ENCODE measurements at regions not wholly inside any gene's neighbourhood (a gene's known extent, or its start where the extent isn't known, plus 50 kb on each side); places are given as distances from the start of the nearest gene placed in this dataset.
A peak's percentile ranks its signal among the peaks of the same experiment; 100 is the strongest.

GRCh38 chr13:80481588-80481987 lies 140.7 kb upstream of the SPRY2 start:
- no peak overlapping the region for H3K4me3 ChIP-seq (ENCODE audit: low read length)

GRCh38 chr13:80477661-80478443 lies 136.9 kb upstream of the SPRY2 start:
- Histone ChIP-seq H3K9me3 (replicated peaks; ENCODE audit: low read length) (no peaks in the 10 kb centered on the region), H3K9ac (ENCODE audit: low read depth, low read length) (no peak overlapping the region), H3K4me2 (ENCODE audit: low read length) (no peak overlapping the region), H3K4me1 (ENCODE audit: control insufficient read depth, insufficient read depth, low read length) (peaks cover 16% of the 10 kb centered on the region), H3K27me3 (ENCODE audit: control insufficient read depth, insufficient read depth, low read length) (no peaks in the 10 kb centered on the region), H3K4me3 (ENCODE audit: low read length) (no peak overlapping the region), H3K36me3 (ENCODE audit: insufficient read depth, low read length) (no peaks in the 10 kb centered on the region)

More at GRCh38 chr13:80481588-80481987, 140.7 kb upstream of the SPRY2 start:
- Histone ChIP-seq H3K4me1 (ENCODE audit: control insufficient read depth, insufficient read depth, low read length) (no peaks in the 10 kb centered on the region), H3K9ac (ENCODE audit: low read depth, low read length) (no peak overlapping the region), H3K36me3 (ENCODE audit: insufficient read depth, low read length) (no peaks in the 10 kb centered on the region), H3K4me2 (ENCODE audit: low read length) (no peak overlapping the region), H3K27me3 (ENCODE audit: control insufficient read depth, insufficient read depth, low read length) (no peaks in the 10 kb centered on the region), H3K9me3 (replicated peaks; ENCODE audit: low read length) (no peaks in the 10 kb centered on the region)

DNA sequence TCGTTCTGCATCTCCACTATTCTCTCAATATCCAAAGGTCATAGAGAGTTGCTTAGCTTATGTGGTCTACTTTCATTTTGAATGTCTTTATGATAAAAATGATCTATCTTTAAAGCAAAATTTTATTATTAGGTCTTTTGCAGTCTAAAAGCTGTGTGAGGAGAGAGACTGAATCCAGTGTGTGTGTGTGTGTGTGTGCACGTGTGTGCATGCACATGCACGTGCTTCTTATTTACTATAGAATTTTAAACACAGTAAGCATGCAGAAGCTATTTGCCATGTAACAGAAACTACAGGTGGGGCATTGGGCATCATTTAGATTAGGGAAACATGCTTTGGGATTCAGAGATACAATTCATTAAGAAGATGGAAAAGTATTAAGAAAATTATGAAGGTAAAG lies 136.0 kb upstream of the SPRY2 start:
- no peak overlapping the region for H3K4me2 ChIP-seq (ENCODE audit: low read length)
- peaks cover 16% of the 10 kb centered on the region for H3K4me1 ChIP-seq (ENCODE audit: control insufficient read depth, insufficient read depth, low read length)
- H3K4me3 ChIP-seq (ENCODE audit: low read length), result no peak overlapping the region
- H3K9me3 ChIP-seq (replicated peaks; ENCODE audit: low read length), result no peaks in the 10 kb centered on the region
- no peak overlapping the region for H3K9ac ChIP-seq (ENCODE audit: low read depth, low read length)
- H3K27me3 ChIP-seq (ENCODE audit: control insufficient read depth, insufficient read depth, low read length), result no peaks in the 10 kb centered on the region
- no peaks in the 10 kb centered on the region for H3K36me3 ChIP-seq (ENCODE audit: insufficient read depth, low read length)

- peaks cover 23% of the 10 kb centered on the region for H3K4me1 ChIP-seq (ENCODE audit: control insufficient read depth, insufficient read depth, low read length)
- no peak overlapping the region for H3K9ac ChIP-seq (ENCODE audit: low read depth, low read length)
Measured at GRCh38 chr13:80475718-80476117, 134.8 kb upstream of the SPRY2 start.

DNA sequence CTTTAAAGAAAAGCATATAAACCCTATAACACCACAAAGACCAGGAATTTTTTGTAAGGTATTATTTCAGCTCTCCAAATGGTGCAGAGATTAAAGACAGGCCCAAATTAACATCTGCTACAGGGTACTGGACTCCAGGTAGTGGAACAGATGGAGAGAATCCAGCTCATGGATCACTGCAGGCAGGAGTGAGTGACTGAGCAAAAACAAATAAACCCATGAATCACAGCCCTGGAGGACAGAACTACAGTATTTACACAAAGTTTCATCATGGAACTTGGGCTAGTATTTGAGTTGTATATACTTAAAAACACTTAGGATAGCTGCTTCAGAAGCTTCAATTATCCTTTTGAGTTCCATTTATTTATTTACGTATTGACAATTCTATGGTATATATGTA lies 132.8 kb upstream of the SPRY2 start:
- Histone ChIP-seq H3K9me3 (replicated peaks; ENCODE audit: low read length) (no peaks in the 10 kb centered on the region), H3K27me3 (ENCODE audit: control insufficient read depth, insufficient read depth, low read length) (no peaks in the 10 kb centered on the region), H3K4me3 (ENCODE audit: low read length) (no peak overlapping the region), H3K9ac (ENCODE audit: low read depth, low read length) (no peak overlapping the region), H3K36me3 (ENCODE audit: insufficient read depth, low read length) (no peaks in the 10 kb centered on the region), H3K4me1 (ENCODE audit: control insufficient read depth, insufficient read depth, low read length) (peaks cover 41% of the 10 kb centered on the region), H3K4me2 (ENCODE audit: low read length) (no peak overlapping the region)

More at GRCh38 chr13:80475718-80476117, 134.8 kb upstream of the SPRY2 start:
- Histone ChIP-seq H3K4me2 (ENCODE audit: low read length) (no peak overlapping the region), H3K27me3 (ENCODE audit: control insufficient read depth, insufficient read depth, low read length) (no peaks in the 10 kb centered on the region), H3K4me3 (ENCODE audit: low read length) (no peak overlapping the region), H3K9me3 (replicated peaks; ENCODE audit: low read length) (no peaks in the 10 kb centered on the region), H3K36me3 (ENCODE audit: insufficient read depth, low read length) (no peaks in the 10 kb centered on the region)

- no peaks in the 10 kb centered on the region for H3K36me3 ChIP-seq (ENCODE audit: insufficient read depth, low read length)
- peaks cover 45% of the 10 kb centered on the region for H3K4me1 ChIP-seq (ENCODE audit: control insufficient read depth, insufficient read depth, low read length)
- no peaks in the 10 kb centered on the region for H3K9me3 ChIP-seq (replicated peaks; ENCODE audit: low read length)
- peak overlapping the region; percentile 29 for H3K4me3 ChIP-seq (ENCODE audit: low read length)
- peak overlapping the region; percentile 69 for H3K4me2 ChIP-seq (ENCODE audit: low read length)
- H3K27me3 ChIP-seq (ENCODE audit: control insufficient read depth, insufficient read depth, low read length), result no peaks in the 10 kb centered on the region
- H3K9ac ChIP-seq (ENCODE audit: low read depth, low read length), result peak overlapping the region; percentile 78
Measured at GRCh38 chr13:80469853-80470381, 129.0 kb upstream of the SPRY2 start.

DNA sequence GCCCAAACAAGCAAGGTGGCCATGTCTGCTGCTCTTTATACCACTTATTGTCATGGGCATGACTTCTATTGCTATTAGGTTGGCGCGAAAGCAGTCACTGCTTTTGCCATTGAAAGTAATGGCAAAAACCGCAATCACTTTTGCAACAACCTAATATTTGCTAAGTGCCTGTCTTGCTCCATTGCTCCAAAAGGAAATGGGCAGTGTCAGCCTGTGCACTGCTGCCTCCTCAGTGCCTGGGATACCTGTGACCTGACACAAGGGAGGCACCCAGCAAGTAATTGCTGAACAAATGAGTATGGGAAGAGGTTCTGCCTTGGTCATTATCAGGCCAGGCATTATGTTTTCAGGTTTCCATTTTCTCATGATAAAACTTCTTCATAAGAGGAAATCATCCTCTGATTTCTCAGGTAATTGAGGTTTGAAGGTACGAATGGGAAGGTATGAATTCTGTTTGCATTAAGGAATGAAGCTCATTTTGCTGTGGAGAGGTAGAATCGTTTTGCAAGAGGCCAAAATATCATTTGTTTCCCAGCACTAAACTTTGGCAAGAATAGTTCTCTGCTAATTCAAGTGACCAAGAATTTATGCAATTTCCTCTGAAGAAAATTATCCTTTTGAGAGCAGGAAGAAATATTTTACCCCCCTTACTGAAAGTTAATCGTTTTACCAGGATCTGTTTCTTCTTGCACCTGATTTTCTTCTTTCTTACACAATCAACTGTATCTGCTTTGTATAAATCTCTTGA lies 128.4 kb upstream of the SPRY2 start:
- Histone ChIP-seq H3K36me3 (ENCODE audit: insufficient read depth, low read length) (no peaks in the 10 kb centered on the region), H3K4me2 (ENCODE audit: low read length) (peak overlapping the region; percentile 57), H3K9me3 (replicated peaks; ENCODE audit: low read length) (no peaks in the 10 kb centered on the region), H3K27me3 (ENCODE audit: control insufficient read depth, insufficient read depth, low read length) (no peaks in the 10 kb centered on the region), H3K4me3 (ENCODE audit: low read length) (peak overlapping the region; percentile 19), H3K9ac (ENCODE audit: low read depth, low read length) (peak overlapping the region; percentile 50), H3K4me1 (ENCODE audit: control insufficient read depth, insufficient read depth, low read length) (peaks cover 46% of the 10 kb centered on the region)

- Histone ChIP-seq H3K9me3 (replicated peaks; ENCODE audit: low read length) (no peaks in the 10 kb centered on the region), H3K9ac (ENCODE audit: low read depth, low read length) (no peak overlapping the region), H3K36me3 (ENCODE audit: insufficient read depth, low read length) (no peaks in the 10 kb centered on the region), H3K4me3 (ENCODE audit: low read length) (no peak overlapping the region), H3K4me1 (ENCODE audit: control insufficient read depth, insufficient read depth, low read length) (peaks cover 30% of the 10 kb centered on the region), H3K4me2 (ENCODE audit: low read length) (no peak overlapping the region), H3K27me3 (ENCODE audit: control insufficient read depth, insufficient read depth, low read length) (no peaks in the 10 kb centered on the region)
Measured at GRCh38 chr13:80465321-80465720, 124.4 kb upstream of the SPRY2 start.

- H3K4me1 ChIP-seq (ENCODE audit: control insufficient read depth, insufficient read depth, low read length), result peaks cover 17% of the 10 kb centered on the region
- H3K4me3 ChIP-seq (ENCODE audit: low read length), result no peak overlapping the region
- H3K4me2 ChIP-seq (ENCODE audit: low read length), result no peak overlapping the region
- no peaks in the 10 kb centered on the region for H3K36me3 ChIP-seq (ENCODE audit: insufficient read depth, low read length)
- H3K9ac ChIP-seq (ENCODE audit: low read depth, low read length), result no peak overlapping the region
- no peaks in the 10 kb centered on the region for H3K27me3 ChIP-seq (ENCODE audit: control insufficient read depth, insufficient read depth, low read length)
- no peaks in the 10 kb centered on the region for H3K9me3 ChIP-seq (replicated peaks; ENCODE audit: low read length)
Measured at GRCh38 chr13:80463673-80464352, 122.9 kb upstream of the SPRY2 start.

DNA sequence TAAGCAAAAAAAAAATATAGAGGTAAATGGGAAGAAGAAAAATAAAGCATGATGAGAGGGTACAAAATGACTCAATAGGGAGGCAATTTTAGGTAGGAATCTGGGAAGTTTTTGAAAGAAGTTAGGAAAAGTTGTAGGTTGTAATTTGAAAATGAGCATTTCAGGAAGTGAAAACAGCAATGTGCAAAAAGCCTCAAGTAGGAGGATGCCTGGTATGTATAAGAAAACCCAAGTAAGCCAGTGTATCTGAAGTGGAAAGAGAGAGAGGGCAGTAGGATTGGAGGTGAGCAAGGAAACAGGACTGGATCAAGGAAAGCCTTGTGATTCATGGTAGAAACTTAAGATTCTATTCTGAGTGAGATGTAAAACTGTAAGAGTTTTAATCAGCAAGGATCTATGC lies 121.6 kb upstream of the SPRY2 start:
- no peak overlapping the region for H3K4me2 ChIP-seq (ENCODE audit: low read length)
- no peaks in the 10 kb centered on the region for H3K27me3 ChIP-seq (ENCODE audit: control insufficient read depth, insufficient read depth, low read length)
- no peak overlapping the region for H3K9ac ChIP-seq (ENCODE audit: low read depth, low read length)
- H3K4me1 ChIP-seq (ENCODE audit: control insufficient read depth, insufficient read depth, low read length), result peaks cover 17% of the 10 kb centered on the region
- H3K9me3 ChIP-seq (replicated peaks; ENCODE audit: low read length), result no peaks in the 10 kb centered on the region
- no peak overlapping the region for H3K4me3 ChIP-seq (ENCODE audit: low read length)
- H3K36me3 ChIP-seq (ENCODE audit: insufficient read depth, low read length), result no peaks in the 10 kb centered on the region

DNA sequence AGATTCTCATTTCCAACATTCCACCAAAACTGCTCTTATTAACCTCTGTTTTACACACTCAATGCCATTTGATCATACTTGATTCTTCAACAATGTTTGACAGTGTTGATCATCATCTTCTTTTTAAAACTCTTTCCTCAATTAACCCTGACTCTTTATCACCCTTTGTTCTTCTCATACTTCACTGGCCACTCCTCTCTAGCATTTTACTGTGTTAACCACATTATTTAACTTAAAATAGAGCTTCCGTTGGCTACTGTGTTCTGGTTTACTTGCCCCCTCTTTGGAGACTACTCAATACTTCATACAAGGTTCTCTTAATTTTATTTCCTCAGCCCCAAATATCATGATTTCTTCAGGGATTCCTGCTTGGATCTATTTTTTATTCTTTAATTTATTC lies 121.1 kb upstream of the SPRY2 start:
- peaks cover 17% of the 10 kb centered on the region for H3K4me1 ChIP-seq (ENCODE audit: control insufficient read depth, insufficient read depth, low read length)
- no peak overlapping the region for H3K4me2 ChIP-seq (ENCODE audit: low read length)
- H3K36me3 ChIP-seq (ENCODE audit: insufficient read depth, low read length), result no peaks in the 10 kb centered on the region
- H3K27me3 ChIP-seq (ENCODE audit: control insufficient read depth, insufficient read depth, low read length), result no peaks in the 10 kb centered on the region
- H3K9ac ChIP-seq (ENCODE audit: low read depth, low read length), result no peak overlapping the region
- H3K9me3 ChIP-seq (replicated peaks; ENCODE audit: low read length), result no peaks in the 10 kb centered on the region
- H3K4me3 ChIP-seq (ENCODE audit: low read length), result no peak overlapping the region

Measured in skeletal muscle satellite cell (primary cell).